NCI-H69 (cell line): ENCODE measurements at regions not wholly inside any gene's neighbourhood (a gene's known extent, or its start where the extent isn't known, plus 50 kb on each side); places are given as distances from the start of the nearest gene placed in this dataset.
A peak's percentile ranks its signal among the peaks of the same experiment; 100 is the strongest.

Source experiments
- DNase-seq: peaks from one replicate; lab custom pipeline; 2025; lab: John Stamatoyannopoulos, UW

DNA sequence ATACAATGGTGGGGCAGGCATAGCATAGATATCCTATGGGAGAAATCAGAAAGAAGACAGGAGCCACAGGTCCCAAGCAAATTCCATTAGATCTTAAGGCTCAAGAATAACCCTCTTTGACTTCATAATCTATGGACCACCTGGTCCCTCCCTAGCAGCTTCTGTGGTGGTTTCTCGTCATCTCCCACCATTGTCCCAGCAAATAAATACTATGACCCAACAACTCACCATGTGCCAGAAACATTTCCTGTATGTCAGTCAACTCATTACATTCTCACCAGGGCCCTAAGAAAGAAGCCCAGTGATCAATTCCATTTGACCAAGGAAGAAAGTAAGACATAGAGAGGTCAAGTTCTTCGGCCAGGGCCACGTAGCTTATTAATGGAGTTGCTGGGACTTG is 646.2 kb downstream of the VRK1 start:
- no peak for DNase-seq

DNA sequence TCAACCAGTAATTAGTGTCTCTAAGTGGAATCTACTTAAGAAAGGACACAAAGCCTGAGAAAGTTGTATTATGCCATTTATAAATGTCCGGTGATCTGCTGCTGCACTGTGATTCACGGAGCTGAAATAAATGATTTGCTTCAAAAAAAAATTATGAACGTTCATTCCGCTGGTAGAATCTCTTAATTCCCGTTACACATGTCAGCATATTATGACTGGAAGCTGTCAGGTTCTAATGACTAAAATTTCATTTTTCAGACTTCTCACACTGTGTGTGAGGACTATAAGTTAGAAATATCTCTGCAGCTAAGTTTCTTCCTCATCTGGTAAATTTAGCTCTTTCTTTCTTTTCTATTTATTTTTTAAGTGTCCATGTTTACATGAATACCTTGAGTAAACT is 647.1 kb downstream of the VRK1 start:
- no peak for DNase-seq

DNA sequence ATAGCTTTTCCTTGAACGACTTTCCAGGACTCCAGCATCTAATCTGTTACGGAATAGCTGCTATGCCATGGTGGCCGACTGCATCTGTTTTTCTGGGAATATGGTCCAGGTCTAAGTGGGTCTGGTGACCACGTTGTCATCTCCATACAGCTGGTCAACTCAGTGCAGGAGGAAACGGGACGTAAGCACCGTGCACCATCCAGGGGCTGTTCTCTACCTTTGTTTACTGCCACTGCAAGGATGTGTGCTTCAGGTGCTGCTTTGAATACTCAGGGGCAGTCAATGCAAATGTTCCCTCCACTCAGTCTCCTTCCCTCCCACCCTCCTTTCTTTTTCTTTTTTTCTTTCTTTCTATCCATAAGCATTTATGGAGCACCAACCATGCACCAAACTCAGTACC is 648.2 kb downstream of the VRK1 start:
- DNase-seq, result no peak

DNA sequence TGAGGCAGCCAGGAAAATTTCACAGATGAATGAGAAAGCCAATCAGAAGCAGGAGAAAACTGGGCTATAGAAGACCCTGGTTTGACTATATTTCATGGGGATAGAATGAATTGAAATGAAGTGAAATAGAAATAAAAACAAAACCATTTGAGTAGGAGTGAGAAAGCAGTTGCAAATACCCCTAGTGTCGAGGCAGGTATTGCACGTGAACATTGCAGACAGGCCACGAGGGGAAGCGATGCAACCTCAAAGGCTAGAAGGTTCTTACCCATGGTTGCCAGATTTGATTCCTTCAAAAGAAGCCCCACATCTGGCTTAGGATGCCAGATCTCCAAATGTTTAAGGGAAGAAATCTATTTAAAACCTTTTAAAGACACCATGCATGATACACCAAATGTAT is 648.9 kb downstream of the VRK1 start:
- no peak for DNase-seq

DNA sequence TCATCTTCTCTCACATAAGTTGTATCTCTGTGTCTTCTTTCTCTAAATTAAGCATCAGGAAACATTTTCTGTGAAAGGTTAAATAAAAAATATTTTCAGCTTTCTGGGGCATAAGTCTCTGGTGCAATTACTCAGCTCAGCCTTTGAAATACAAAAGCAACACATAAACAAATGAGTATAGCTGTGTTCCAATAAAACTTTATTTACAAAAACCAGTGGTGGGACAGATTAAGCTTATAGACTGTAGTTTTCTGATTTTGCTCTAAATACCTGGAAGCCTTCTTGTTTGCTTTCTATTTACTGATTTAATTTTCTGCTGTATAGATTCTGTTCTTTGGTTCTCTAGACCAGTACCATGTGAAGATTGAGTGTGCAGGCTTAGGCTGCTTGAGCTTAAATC is 655.1 kb downstream of the VRK1 start:
- DNase-seq, result no peak

DNA sequence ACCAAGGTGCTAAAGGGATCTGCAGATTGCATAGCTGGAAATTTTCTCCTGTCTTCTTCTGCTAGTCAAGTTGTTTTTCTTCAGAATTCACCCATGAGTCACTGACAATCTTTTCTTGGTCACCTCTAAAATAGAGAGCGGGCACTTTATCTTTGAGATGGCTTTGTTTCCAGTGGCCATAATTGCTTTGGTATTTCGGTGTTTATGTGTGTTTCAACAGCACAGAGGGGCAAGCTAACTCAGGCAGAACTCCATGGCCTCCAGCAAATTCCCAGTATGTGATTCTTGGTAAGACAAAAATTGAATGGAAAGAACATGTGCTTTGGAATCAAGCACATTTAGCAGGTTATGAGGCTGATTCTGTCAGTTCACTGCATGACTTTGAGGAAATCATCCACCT is 656.8 kb downstream of the VRK1 start:
- no peak for DNase-seq

DNA sequence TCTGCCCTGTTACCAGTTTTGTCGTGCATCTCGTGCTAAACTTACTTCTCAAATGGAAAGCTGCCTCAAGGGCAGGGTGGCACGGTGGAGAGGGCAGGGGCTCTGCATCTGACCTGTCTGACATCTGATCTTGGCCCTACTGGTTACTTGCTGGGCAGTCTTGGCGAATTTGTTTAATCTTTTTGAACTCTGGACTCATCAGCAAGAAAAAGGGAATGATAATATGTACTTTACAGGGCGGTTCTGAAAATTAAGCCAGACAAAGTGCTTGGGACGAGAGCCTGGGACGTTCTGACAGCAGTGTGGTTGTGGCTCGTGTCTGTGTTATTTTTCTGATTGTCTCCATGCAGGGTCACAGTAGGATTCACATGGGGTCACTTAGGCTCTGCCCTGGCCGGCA is 659.3 kb downstream of the VRK1 start:
- no peak for DNase-seq

DNA sequence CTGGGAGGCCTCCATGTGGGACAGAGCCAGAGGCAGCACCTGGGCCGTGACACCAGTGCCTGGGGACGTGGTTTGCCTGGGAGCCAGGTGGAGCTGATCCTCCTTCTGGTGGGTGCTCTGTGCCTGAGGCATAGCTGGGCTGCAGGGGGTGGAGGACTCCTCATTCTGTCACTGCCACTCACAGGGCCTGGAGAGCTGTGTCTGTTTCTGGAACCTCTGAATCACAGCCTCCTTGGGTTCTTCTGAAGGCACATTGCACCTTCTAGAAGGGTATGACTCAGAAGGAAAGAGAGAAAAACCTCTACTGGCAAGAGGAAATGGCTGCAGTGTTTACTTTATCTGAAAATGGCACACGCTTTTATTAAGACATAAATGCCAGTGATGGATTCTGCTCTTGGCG is 659.8 kb downstream of the VRK1 start:
- no peak for DNase-seq

DNA sequence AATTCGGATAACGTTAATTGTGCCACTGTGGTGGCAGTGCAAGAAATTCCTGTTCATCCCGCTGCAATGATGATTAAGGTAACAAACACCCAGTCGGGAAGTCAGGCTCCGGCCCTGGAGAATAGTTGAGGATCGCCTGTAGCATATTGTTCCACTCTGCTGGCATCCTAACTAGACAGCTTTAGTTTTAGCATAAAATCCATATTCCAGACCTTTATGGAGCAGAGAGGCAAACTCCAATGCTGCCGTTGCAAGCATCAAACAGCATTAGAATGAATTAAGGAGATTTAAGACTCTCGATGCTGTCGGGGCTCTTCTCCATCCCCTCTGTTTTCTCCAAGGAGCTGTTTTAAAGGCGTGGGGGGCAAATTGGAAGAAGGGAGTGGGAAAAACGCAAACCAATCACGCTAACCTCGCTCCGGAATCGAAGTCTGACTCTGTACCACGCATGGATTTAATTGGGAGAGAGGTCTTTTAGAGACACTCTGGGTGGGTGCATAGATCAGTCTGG is 660.4 kb downstream of the VRK1 start:
- no peak for DNase-seq

DNA sequence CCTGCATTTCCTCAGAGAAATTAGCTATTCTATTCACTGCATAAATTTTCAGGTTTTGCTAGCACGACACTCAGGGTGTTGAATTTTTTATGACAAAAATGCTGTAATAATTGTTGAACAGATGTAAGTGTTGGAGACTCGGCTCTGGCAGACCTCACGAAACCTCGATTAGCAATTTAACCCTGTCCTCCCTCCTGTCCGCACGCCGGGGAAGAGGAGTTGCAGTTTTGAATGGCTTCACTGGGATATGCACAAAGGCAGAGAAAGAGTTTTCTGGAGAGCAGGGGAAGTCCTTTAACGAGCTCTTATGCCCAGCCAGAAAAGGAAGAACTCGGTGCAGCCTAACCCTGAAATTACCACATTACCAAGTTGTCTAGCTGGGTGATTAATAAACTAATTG is 661.1 kb downstream of the VRK1 start:
- no peak for DNase-seq

DNA sequence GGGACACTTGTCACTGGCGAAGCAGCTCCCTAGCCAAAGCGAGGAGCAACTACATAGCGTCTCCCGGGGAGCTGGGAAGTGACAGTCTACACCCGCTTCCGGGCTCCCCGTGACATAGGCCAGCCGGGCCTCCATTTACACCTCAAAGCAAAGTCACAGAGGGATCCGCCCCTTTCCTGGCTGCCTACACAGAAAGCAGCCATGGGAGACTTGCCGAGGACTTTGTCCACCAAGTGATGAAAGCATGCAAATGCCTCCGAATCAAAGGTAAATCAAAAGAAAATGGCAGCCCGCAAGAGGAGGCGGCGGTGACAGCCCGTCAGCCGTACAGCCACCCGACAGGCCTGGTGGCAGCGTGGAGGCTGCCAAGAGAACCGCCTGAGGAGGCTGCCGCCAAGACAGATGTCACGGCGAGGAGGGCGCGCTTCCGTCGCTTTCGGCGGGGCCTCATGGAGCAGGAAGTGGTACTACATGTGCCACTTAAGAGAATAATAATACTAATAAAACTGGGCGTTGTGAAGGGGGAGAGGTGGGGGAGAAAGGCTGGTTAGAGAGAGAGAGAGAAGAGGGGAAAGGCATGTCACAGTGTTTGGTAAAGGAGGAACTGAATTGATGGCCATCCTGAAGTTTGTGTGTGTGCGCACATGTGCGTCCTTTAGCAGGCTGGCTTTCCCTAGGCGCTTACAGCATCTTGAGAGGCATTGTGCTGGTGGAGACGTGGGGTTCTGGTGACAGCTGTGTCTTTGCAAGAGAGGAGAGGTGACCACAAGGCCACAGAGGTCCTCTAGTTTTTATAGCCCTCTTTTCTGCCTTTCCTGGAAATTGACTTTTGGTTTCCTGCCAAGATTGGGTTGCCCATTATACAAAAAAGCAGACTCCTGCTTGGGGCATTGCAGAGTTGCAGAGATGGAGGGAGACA is 661.7 kb downstream of the VRK1 start:
- DNase-seq, result peak; percentile 8

DNA sequence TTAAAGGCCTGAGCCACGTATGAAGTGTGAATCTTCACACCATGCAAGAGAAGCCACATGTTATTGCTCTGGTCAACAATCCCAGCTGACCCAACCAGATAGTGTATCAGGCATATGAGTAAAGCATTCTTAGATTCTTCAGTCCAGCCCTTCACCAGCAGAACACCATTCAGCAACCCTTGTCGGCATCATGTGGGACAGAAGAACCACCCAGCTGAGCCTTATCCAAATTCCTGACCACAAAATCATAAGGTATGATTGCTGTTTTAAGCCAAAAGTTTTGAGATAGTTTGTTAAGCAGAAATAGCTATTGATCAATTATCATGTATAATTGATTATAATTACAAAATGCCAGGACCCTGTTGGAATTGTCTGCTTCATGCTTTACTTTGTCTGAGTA is 664.9 kb downstream of the VRK1 start:
- no peak for DNase-seq

DNA sequence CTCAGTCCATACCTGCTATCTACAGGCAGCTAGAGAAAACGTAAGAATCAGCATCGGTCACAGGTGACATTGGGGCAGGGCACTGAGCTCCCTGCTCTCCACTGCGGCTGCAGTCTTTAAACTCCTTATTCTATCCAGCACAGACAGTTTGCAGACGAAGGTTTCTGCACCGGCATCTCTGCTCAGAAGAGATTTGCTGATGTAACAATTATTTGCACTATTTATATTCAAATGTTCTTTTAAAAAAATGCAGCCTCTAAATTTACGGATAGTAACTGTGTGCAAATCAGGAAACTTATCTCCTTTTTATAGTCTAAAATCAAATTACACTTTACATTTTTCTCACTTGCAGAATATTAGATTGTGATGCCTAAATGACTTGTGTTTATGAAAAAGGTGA is 671.0 kb downstream of the VRK1 start:
- DNase-seq, result no peak

DNA sequence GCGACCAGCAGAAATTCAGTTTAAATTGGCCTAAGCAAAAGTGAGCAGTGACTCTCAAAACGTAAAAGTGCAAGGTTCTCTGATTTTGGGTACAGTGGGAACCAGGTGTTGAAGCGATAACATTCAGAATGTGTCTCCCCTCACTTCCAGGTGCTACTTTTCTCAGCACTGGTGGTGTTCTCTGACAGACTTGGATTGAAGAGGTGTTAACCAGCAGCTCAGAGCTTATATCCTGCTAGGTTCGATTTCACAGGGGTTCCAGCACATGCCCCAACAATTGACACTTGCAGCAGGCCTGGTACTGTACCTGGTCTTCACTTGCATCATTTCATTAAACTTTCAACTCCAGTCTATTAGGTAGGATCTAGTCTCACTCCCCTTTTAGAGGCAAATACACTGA is 680.2 kb downstream of the VRK1 start:
- DNase-seq, result no peak

DNA sequence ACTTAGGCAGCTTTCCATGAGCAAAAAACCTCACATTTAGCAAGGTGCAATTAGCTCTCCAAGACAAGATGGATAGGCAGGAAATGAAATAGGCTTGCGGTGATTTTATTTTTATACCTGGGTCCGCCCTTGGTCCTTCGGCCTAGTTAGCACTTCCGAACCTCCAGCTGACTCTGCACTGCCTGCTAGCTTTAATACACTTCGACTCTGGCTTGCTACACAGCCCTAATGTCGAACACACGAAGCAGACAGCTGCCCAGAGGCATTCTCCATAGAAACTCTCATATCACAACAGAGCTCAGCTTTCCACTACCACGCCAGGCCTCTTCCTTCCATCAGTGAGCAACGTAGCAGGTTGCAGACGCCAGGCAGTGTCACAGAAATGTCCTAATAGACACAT is 688.0 kb downstream of the VRK1 start:
- DNase-seq, result no peak

DNA sequence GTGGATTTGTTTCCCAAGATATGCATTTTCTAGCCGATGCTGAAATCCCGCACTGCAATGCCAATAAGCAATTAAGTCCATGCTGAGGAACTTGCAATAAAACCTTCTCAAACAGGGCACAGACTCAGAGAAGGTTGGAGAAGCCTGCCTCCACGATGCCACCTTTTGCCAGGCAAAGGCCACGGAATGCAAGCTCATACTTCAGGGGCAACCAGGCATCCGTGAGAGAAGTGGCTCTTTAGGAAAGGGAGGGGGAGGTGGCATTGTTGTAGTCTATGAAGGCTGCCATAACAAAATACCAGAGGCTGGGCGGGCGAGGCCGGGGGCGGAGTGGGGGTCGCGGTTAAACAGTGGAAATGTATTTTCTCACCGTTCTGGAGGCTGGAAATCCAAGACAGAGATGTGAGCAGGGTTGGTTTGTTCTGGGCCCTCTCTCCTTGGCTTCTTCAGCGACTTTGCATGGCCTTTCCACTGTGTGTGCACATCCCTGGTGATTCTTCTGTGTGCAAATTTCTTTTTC is 689.5 kb downstream of the VRK1 start:
- DNase-seq, result no peak

DNA sequence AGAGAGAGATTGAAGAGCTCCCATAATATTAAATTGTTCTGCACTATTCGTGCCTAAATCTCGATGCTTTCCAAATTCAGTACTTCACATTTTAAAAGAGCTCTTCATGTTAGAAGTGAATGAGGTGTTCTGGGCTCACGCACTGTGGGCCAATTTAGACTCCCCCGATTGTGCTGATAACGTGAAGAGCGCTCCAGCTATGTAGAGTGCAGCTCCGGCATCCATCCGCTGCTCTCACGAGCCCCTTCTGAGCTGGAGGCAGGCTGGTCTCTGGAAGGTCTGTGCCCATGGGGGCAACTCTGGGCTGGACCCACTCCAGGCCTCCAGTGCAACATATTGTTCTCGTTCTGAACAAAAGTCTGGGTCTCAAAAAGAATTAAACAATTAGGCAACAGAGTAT is 692.6 kb downstream of the VRK1 start:
- DNase-seq, result no peak

DNA sequence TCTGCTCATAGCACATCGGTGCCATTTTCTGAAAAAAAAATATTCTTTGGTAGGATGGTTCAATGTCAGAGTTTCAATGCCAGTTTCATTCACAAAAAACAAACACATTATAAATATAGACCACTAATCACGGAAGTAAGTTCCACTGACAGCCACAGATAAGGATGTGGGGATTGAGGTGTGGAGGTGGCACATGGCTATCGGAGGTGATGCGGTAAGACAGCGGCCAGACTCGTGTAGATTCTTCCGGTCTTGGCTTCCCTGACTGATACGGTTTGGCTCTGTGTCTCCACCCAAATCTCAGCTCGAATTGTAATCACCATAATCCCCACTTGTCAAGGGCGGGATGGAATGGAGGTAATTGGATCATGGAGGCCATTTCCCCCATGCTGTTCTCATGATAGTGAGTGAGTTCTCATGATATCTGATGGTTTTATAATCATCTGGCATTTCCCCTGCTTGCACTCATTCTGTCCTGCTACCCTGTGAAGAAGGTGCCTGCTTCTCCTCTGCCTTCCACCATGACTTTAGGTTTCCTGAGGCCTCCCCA is 693.4 kb downstream of the VRK1 start:
- DNase-seq, result no peak

DNA sequence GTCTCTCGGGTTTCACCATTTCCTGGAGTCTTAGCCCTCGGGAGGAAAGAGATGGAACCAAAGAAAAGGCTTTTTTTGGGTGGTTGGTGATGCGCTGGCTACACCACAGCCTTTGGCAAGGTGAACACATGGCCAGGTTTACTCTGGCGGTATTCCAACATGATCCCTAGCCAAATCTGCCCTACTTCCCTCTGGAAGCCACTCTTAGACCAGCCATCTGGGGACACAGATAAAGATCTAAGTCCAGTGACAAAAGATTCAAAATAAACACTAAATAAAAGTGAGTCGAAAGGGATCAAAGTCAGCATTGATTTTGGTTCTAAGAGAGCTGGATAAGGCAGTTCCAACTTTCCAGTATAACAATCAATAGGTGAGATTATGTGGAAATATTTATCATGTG is 694.5 kb downstream of the VRK1 start:
- DNase-seq, result peak; percentile 62

DNA sequence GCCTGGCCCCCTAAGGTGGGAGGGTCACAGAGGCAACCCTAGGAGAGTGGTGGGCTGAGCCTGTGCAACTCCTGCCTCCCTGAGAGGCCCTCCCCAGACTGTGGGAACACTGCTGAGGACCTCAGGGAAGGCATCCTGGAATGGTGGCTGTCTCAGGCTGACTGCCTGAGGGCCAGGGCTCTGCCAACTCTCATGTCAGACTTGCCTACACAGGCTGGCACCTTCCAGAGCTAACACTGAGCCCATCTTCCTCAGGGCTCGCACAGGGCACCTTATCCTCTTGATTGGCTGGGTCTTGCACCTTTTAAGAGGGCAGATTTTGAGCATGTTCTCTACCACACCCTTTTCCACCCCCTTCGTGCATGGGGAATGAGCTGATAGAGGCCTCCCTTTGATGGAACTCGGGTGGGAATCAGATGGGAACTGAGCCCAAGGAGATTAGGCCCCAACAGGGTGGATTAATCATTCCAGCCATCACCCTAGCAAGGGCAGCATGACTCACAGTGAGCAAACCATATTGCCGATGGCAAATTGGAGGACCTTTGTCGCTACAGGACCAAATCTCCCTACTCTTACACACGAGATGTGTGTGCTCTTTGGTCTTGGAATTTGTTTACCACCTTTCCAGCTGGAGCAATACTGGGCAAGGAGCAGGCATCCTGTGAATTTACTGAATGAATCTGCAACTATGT is 702.8 kb downstream of the VRK1 start:
- DNase-seq, result no peak

DNA sequence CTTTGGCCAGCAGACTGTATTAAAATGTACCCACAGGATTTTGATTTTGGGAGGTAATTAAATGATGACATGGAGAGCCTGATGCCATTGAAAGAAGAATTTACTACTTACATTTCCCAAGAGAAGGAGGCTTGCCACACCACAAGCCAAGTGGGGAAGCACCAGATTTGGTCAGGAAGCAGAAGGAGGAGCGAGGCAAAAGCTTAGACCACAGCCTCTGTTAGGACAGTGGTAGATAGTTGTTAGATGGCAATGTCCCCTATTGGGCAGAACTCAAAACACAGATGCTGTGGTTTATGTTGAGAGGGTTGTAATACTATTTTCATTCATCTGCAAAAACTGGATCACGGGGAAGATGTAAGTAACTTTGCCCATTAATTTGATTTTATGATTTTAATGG is 709.4 kb downstream of the VRK1 start:
- no peak for DNase-seq

DNA sequence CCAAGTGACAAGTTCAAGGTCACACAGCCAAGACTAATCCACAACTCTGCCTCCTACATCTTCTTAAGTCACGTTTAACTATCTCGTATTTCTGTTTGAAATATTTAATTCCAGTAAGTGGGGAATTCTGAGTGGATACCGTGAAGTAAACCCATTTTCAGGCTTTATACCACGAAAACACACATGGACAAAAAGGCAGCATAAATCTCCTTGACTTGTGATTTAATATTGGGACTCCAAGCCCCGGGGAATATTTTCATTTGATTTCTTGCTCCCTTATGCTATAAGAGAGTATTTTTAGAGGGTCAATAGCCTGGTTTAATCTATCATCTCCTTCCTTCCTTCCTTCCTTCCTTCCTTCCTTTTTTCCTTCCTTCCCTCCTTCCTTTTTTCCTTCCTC is 716.7 kb downstream of the VRK1 start:
- no peak for DNase-seq
